Transverse colon (tissue), 4 donors: ENCODE measurements at regions not wholly inside any gene's neighbourhood (a gene's known extent, or its start where the extent isn't known, plus 50 kb on each side); places are given as distances from the start of the nearest gene placed in this dataset.

Source experiments
- DNase-seq: peaks from one replicate; pipeline ENCODE4 v3.0.0-alpha.2; 2019
- H3K27ac ChIP-seq, 4 donors: fragments of 200-600 bp; sonication (generic); 2 replicates each; pipeline ENCODE4 v1.5.1; 2016 to 2018; ENCODE audit warnings: inconsistent platforms in 4 of 4
- H3K27me3 ChIP-seq: fragments of 200-600 bp; sonication (generic); 2 replicates; pipeline ENCODE4 v1.5.1; 2017; ENCODE audit warnings: inconsistent platforms
- H3K36me3 ChIP-seq, 4 donors: fragments of 200-600 bp; sonication (generic); 2 replicates each; pipeline ENCODE4 v1.5.1; 2017 to 2019; ENCODE audit warnings: inconsistent platforms in 4 of 4
- H3K4me1 ChIP-seq, 4 donors: fragments of 200-600 bp; sonication (generic); 2 replicates each; pipeline ENCODE4 v1.5.1; 2017 to 2020; ENCODE audit warnings: inconsistent platforms in 4 of 4
- H3K4me3 ChIP-seq, 4 donors: fragments of 200-600 bp; sonication (generic); 1 replicate in 1 of 4; 2 replicates in 3 of 4; pipeline versions ENCODE4 v1.5.1 to v1.6.1; 2017 to 2019; ENCODE audit warnings: inconsistent platforms in 4 of 4
- H3K9me3 ChIP-seq, 2 donors: fragments of 200-600 bp; sonication (generic); 2 replicates each; pipeline ENCODE4 v1.5.1; 2017 to 2019; ENCODE audit warnings: inconsistent platforms in 2 of 2
- EP300 ChIP-seq: sonication (generic); formaldehyde crosslinking; IDR thresholded peaks from one replicate; pipeline ENCODE4 v1.6.1; 2017; ENCODE audit warnings: antibody characterized with exemption, low read depth
- POLR2A ChIP-seq: fragments of 450-650 bp; IDR thresholded peaks from one replicate; pipeline ENCODE4 v1.6.1; 2016; ENCODE audit warnings: antibody characterized with exemption, mild to moderate bottlenecking, moderate library complexity
- POLR2AphosphoS5 ChIP-seq, 3 donors: sonication (generic); formaldehyde crosslinking; IDR thresholded peaks; one replicate each; pipeline ENCODE4 v1.6.1; 2016; ENCODE audit warnings: antibody characterized with exemption in 3 of 3
- WGBS, 2 donors: methylation state at CpG; one replicate each; pipeline ENCODE4 v1.1.5; 2018; ENCODE audit warnings: low coverage in 1 of 2; 5-methylcytosine and 5-hydroxymethylcytosine counted together
- in situ Hi-C, 4 donors: fragments of 200-750 bp; cut with MboI; loops; one replicate each; pipeline versions ENCODE4 v1.15.0 to v1.15.1; 2017; ENCODE audit warnings: low sequenced_read_pairs in 3 of 4, low pct_ligation_motif_present in 1 of 4, low pct_unique_long_range_greater_than_20kb in 1 of 4
- intact Hi-C: fragments of 100-400 bp; cut with DNase I; formaldehyde crosslinking; loops from one replicate; pipeline ENCODE4 v1.15.1; 2023; ENCODE audit warnings: low total_unique reads
- TF ChIP-seq, protein P1 (sequence below), 5 experiments: fragments of 200-600 bp in 3 of 5; fragments of 450-650 bp in 2 of 5; sonication (generic) in 3 of 5; IDR thresholded peaks; 1 replicate in 2 of 5; 2 replicates in 3 of 5; pipeline ENCODE4 v1.5.1; 2016 to 2017; ENCODE audit warnings: antibody characterized with exemption in 5 of 5, inconsistent platforms in 3 of 5, mild to moderate bottlenecking in 2 of 5, moderate library complexity in 1 of 5

DNA sequence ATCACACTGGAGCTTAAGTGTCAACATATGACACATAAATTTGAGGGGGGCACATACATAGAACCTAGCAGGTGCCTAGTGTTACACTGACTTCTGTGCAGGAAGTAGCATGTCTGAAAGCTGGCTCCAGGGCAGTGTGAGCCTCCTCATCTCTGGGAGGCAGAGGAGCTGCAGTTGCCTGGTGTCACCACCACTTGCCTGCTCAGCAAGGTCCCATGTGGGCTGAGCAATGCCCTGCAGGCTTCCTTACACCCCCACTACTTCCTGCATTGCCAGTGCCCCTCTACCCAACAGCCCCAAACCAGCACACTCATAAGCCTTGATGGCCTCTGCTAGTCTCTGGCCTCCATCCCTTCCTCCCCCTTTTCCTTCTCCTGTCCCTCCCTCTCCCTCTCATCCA lies 165.8 kb downstream of the BUD13 start:
- Histone ChIP-seq H3K4me3 (no peak overlapping the region), H3K27ac (no peak overlapping the region), H3K27me3 (no peaks in the 10 kb centered on the region), H3K4me1 (no peaks in the 10 kb centered on the region), H3K36me3 (no peaks in the 10 kb centered on the region), H3K9me3 (no peaks in the 10 kb centered on the region)
- in situ Hi-C loops = no loop called here
- TF ChIP-seq, protein P1, sequence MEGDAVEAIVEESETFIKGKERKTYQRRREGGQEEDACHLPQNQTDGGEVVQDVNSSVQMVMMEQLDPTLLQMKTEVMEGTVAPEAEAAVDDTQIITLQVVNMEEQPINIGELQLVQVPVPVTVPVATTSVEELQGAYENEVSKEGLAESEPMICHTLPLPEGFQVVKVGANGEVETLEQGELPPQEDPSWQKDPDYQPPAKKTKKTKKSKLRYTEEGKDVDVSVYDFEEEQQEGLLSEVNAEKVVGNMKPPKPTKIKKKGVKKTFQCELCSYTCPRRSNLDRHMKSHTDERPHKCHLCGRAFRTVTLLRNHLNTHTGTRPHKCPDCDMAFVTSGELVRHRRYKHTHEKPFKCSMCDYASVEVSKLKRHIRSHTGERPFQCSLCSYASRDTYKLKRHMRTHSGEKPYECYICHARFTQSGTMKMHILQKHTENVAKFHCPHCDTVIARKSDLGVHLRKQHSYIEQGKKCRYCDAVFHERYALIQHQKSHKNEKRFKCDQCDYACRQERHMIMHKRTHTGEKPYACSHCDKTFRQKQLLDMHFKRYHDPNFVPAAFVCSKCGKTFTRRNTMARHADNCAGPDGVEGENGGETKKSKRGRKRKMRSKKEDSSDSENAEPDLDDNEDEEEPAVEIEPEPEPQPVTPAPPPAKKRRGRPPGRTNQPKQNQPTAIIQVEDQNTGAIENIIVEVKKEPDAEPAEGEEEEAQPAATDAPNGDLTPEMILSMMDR (IDR thresholded peaks at IDR 0.05) = no peak
- TF ChIP-seq POLR2A (no peak), EP300 (no peak)
- intact Hi-C loops = no loop called here
- DNase-seq = no peak

DNA sequence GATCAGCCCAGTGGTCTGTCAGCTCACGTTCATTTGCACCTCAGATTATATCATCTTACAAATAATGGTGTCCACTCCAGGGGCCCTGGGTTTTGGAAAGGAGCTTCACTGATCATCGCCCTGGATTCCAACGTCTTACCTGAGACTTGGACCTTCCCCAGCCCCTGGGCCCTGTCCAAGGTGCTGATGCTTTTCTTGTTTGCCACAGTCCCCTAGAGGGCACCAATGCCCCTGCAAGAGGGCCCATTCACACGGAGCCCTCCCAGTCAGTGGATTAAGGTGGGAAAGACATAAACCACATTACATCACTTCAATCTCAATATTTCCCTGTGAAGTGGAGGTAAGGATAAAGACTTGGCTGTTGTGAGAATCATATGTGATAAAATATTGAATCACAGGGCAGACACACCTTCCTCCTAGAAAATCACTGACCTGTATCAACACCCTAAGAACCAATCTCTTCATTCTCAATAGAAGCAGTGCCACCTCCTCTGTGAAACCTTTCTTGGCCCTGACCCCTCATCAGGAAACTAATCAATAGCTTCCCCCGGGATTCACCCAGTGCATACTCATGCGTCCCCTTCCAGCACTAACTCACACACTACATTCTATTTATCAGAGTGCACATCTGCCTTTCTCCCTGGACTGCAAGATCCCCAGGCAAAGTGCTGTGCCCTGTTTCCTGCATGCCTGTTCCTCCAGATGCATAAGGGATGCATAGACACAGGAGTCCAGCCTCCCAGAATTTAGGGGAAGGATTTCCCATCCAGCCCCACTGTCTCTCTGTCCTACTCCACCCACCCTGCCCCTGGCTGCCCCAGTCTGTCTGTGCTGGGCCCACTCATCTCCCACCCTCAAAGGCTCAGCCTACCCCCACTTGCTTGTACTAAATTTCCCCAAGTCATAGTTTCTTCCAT lies 167.0 kb downstream of the BUD13 start:
- Histone ChIP-seq H3K9me3 (no peaks in the 10 kb centered on the region), H3K27me3 (no peaks in the 10 kb centered on the region), H3K27ac (no peak overlapping the region), H3K4me1 (no peaks in the 10 kb centered on the region), H3K36me3 (no peaks in the 10 kb centered on the region), H3K4me3 (no peak overlapping the region)
- TF ChIP-seq POLR2AphosphoS5 (IDR thresholded peaks at IDR 0.05) (no peak), POLR2A (no peak), EP300 (no peak)
- TF ChIP-seq, protein P1 (IDR thresholded peaks at IDR 0.05) = peak in 3 of 5 experiments; percentile 9 to 23 (median 16)
- intact Hi-C loops = no loop called here
- peak; percentile 19 for DNase-seq
- in situ Hi-C loops = no loop called here
- 28% methylated on average over 6 of the region's 6 CpGs; no CpG with 5 or more reads in 1 of the 2 donors for WGBS, 2 donors

DNA sequence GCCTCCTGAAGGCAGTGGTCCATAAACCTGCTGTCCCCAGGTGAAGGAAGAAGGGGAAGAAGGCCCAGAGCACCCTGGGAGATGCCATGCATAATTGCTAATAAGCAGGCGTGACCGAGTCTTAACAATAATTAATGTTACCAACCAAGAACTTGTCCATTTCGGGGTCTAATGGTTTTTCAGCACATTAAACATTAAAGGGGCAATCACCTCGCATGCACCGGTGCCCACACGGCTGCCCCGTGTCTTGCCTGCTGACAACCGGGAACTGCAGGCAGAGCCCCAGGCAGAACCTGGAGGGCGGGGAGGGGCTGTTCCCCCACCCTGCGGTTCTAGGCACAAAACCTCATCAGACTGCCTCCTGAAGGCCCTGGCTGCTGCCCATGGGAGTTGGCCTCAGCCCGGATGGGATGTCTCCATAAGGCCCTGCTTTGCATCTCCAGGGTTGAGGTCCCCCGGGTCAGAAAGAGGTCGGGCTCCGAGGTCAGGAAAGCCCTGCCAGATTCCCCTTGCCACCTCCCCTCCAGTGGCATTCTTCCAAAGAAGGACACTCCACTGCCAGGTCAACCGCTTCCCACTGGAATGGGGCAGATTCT lies 169.0 kb downstream of the BUD13 start:
- Histone ChIP-seq H3K36me3 (no peaks in the 10 kb centered on the region), H3K4me1 (no peaks in the 10 kb centered on the region), H3K4me3 (no peak overlapping the region), H3K9me3 (no peaks in the 10 kb centered on the region), H3K27ac (no peak overlapping the region), H3K27me3 (no peaks in the 10 kb centered on the region)
- TF ChIP-seq POLR2AphosphoS5 (IDR thresholded peaks at IDR 0.05) (no peak), EP300 (no peak), POLR2A (no peak)
- TF ChIP-seq, protein P1 (IDR thresholded peaks at IDR 0.05) = no peak
- in situ Hi-C loops (no loop called here), intact Hi-C loops (no loop called here)
- WGBS, 2 donors = 81 to 96% methylated on average over 5 to 15 of the region's 15 CpGs
- no peak for DNase-seq

DNA sequence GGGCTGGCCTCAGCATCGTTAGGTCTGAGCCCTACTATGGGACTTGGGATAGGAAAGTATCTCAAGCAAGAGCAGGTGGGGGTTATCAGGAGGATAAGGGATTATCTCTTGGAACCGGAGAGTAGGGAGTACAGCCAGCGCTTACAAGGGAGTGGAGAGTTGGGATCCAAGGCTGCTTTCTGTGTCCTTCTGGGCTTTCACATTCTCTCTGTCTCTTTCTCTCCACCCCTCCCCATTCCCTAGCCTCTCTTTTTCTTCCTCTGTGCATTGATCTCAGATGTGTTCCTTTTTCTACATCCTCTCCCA lies 170.2 kb downstream of the BUD13 start:
- H3K4me1 ChIP-seq = no peaks in the 10 kb centered on the region
- no peaks in the 10 kb centered on the region for H3K27me3 ChIP-seq
- 76 to 78% methylated on average over 3 of the region's 3 CpGs for WGBS, 2 donors
- no peaks in the 10 kb centered on the region for H3K36me3 ChIP-seq
- no peaks in the 10 kb centered on the region for H3K9me3 ChIP-seq
- intact Hi-C loops (no loop called here), in situ Hi-C loops (no loop called here)
- H3K4me3 ChIP-seq = no peak overlapping the region
- H3K27ac ChIP-seq = no peak overlapping the region
- no peak for TF ChIP-seq EP300
- TF ChIP-seq POLR2AphosphoS5 (IDR thresholded peaks at IDR 0.05) = no peak
- no peak for TF ChIP-seq POLR2A
- TF ChIP-seq, protein P1 (IDR thresholded peaks at IDR 0.05) = no peak
- DNase-seq = no peak
